HCT116 (cell line): ENCODE measurements at regions not wholly inside any gene's neighbourhood (a gene's known extent, or its start where the extent isn't known, plus 50 kb on each side); places are given as distances from the start of the nearest gene placed in this dataset.
A peak's percentile ranks its signal among the peaks of the same experiment; 100 is the strongest.

ENCODE experiments used
- ATAC-seq: fragments of 200-7000 bp; cut with Tn5 transposase; 2 replicates; pipeline ENCODE4 v1.9.1; 2020; ENCODE audit warnings: mild to moderate bottlenecking, moderate library complexity
- BruUV-seq: library from RNA; stranded (reverse); fragments of 400-500 nt; replicated peaks from 2 replicates; lab custom pipeline; 2021; lab: Mats Ljungman, UMichigan
- CTCF ChIA-PET: fragments of 300-600 bp; sonication (Branson Sonifier 250); formaldehyde crosslinking; loops from one replicate; lab custom pipeline; 2021; ENCODE audit warnings: antibody characterized with exemption; lab: Charles Lee
- POLR2A ChIA-PET: fragments of 300-600, 350-600 bp; sonication (Branson Sonifier 250); formaldehyde crosslinking; loops from one replicate; lab custom pipeline; 2021; ENCODE audit warnings: antibody characterized with exemption; lab: Charles Lee
- RAD21 ChIA-PET, 2 experiments: fragments of 300-600 bp; sonication (Branson Sonifier 250); formaldehyde crosslinking; loops; one replicate each; lab custom pipeline; 2023; ENCODE audit warnings: low total read pairs in 2 of 2; ENCODE audit not compliant: uncharacterized antibody in 2 of 2, unreplicated experiment in 2 of 2, low non-redundant PET in 1 of 2; lab: Charles Lee
- DNase-seq: peaks from one replicate; pipeline ENCODE4 v3.0.0-alpha.2; 2010; ENCODE audit warnings: low read depth, low spot score
- H2AFZ ChIP-seq: fragments of 200-600 bp; shearing (Covaris generic), sonication (generic); 2 replicates; pipeline ENCODE4 v1.6.1; 2017; ENCODE audit warnings: low read depth, mixed run types, mixed read lengths, antibody characterized with exemption, low read length; ENCODE audit not compliant: poor library complexity, severe bottlenecking
- H3K27ac ChIP-seq: 2 replicates; pipeline ENCODE4 v1.5.1; 2012; ENCODE audit warnings: low read depth, low read length
- H3K27me3 ChIP-seq: fragments of 200-600 bp; sonication (generic); 2 replicates; pipeline ENCODE4 v1.6.1; 2016; ENCODE audit warnings: mixed run types, low read length, mixed read lengths; ENCODE audit not compliant: insufficient read depth
- H3K36me3 ChIP-seq, 2 experiments: fragments of 200-500 bp in 1 of 2; fragments of 200-600 bp in 1 of 2; sonication (Bioruptor generic) in 1 of 2; sonication (generic) in 1 of 2; 2 replicates each; pipeline versions ENCODE4 v1.5.1 to v1.6.1; 2014 to 2016; ENCODE audit warnings: low read length in 2 of 2, inconsistent platforms in 1 of 2, mixed read lengths in 1 of 2, mixed run types in 1 of 2; ENCODE audit not compliant: insufficient read depth in 2 of 2, control insufficient read depth in 1 of 2
- H3K4me1 ChIP-seq, 2 experiments: fragments of 200-600 bp in 1 of 2; sonication (generic) in 1 of 2; 2 replicates each; pipeline versions ENCODE4 v1.5.1 to v1.6.1; 2012 to 2017; ENCODE audit warnings: low read length in 2 of 2, inconsistent platforms in 1 of 2, mild to moderate bottlenecking in 1 of 2, mixed read lengths in 1 of 2, mixed run types in 1 of 2, moderate library complexity in 1 of 2; ENCODE audit not compliant: insufficient read depth in 2 of 2, control insufficient read depth in 1 of 2
- H3K4me2 ChIP-seq: fragments of 200-600 bp; sonication (generic); 2 replicates; pipeline ENCODE4 v1.6.1; 2017; ENCODE audit warnings: mixed run types, low read length, mixed read lengths
- H3K4me3 ChIP-seq, 2 experiments: fragments of 200-600 bp in 1 of 2; sonication (generic) in 1 of 2; replicated peaks in 1 of 2; 2 replicates each; pipeline ENCODE4 v1.5.1; 2011 to 2016; ENCODE audit warnings: low read length in 2 of 2, control low read depth in 1 of 2, low read depth in 1 of 2, mild to moderate bottlenecking in 1 of 2, mixed read lengths in 1 of 2, mixed run types in 1 of 2
- H3K79me2 ChIP-seq: fragments of 200-600 bp; sonication (generic); 2 replicates; pipeline ENCODE4 v1.6.1; 2017; ENCODE audit warnings: mild to moderate bottlenecking, mixed run types, low read length, moderate library complexity, mixed read lengths; ENCODE audit not compliant: insufficient read depth
- H3K9ac ChIP-seq: fragments of 200-600 bp; sonication (generic); 2 replicates; pipeline ENCODE4 v1.6.1; 2016; ENCODE audit warnings: low read length, mixed read lengths
- H3K9me2 ChIP-seq: fragments of 200-600 bp; sonication (generic), shearing (Covaris generic); 2 replicates; pipeline ENCODE4 v1.6.1; 2017; ENCODE audit warnings: mixed run types, mild to moderate bottlenecking, moderate library complexity; ENCODE audit not compliant: insufficient read depth
- H3K9me3 ChIP-seq, 2 experiments: fragments of 200-500 bp in 1 of 2; fragments of 200-600 bp in 1 of 2; sonication (Bioruptor generic) in 1 of 2; sonication (generic) in 1 of 2; 2 replicates each; pipeline ENCODE4 v1.6.1; 2014 to 2017; ENCODE audit warnings: low read length in 2 of 2, mixed read lengths in 2 of 2, inconsistent platforms in 1 of 2, low read depth in 1 of 2, mild to moderate bottlenecking in 1 of 2, mixed run types in 1 of 2, moderate library complexity in 1 of 2; ENCODE audit not compliant: control insufficient read depth in 1 of 2, insufficient read depth in 1 of 2
- H4K20me1 ChIP-seq: fragments of 200-600 bp; sonication (generic), shearing (Covaris generic); 2 replicates; pipeline ENCODE4 v1.6.1; 2017; ENCODE audit warnings: mixed run types, mild to moderate bottlenecking, moderate library complexity; ENCODE audit not compliant: insufficient read depth
- ATF3 ChIP-seq: IDR thresholded peaks from 2 replicates; pipeline ENCODE4 v1.6.1; 2012
- CBX3 ChIP-seq: IDR thresholded peaks from 2 replicates; pipeline ENCODE4 v1.6.1; 2012; ENCODE audit warnings: low read depth
- EGR1 ChIP-seq: IDR thresholded peaks from 2 replicates; pipeline ENCODE4 v1.6.1; 2012; ENCODE audit warnings: low read depth
- ELF1 ChIP-seq: IDR thresholded peaks from 2 replicates; pipeline ENCODE4 v1.6.1; 2012; ENCODE audit warnings: low read depth, borderline replicate concordance
- EZH2 ChIP-seq: fragments of 200-600 bp; sonication (generic); IDR thresholded peaks from 2 replicates; pipeline ENCODE4 v1.6.1; 2017; ENCODE audit warnings: antibody characterized with exemption, mixed run types
- EZH2phosphoT487 ChIP-seq: fragments of 200-600 bp; IDR thresholded peaks from 2 replicates; pipeline ENCODE4 v1.6.1; 2018; ENCODE audit warnings: antibody characterized with exemption, borderline replicate concordance
- MAX ChIP-seq: IDR thresholded peaks from 2 replicates; pipeline ENCODE4 v1.6.1; 2012
- POLR2AphosphoS5 ChIP-seq: IDR thresholded peaks from 2 replicates; pipeline ENCODE4 v1.6.1; 2011; ENCODE audit warnings: mild to moderate bottlenecking, low read depth, low read length, moderate library complexity
- RAD21 ChIP-seq: IDR thresholded peaks from 2 replicates; pipeline ENCODE4 v1.6.1; 2012; ENCODE audit warnings: low read depth, mild to moderate bottlenecking
- SIN3A ChIP-seq: IDR thresholded peaks from 2 replicates; pipeline ENCODE4 v1.6.1; 2012; ENCODE audit warnings: low read depth
- SRF ChIP-seq: IDR thresholded peaks from 2 replicates; pipeline ENCODE4 v1.6.1; 2012; ENCODE audit warnings: low read depth
- YY1 ChIP-seq: IDR thresholded peaks from 2 replicates; pipeline ENCODE4 v1.6.1; 2011; ENCODE audit warnings: low read length, low read depth, moderate library complexity, mild to moderate bottlenecking; ENCODE audit not compliant: insufficient replicate concordance; ENCODE audit errors: extremely low read depth
- ZBTB33 ChIP-seq: IDR thresholded peaks from 2 replicates; pipeline ENCODE4 v1.6.1; 2011; ENCODE audit warnings: mild to moderate bottlenecking, low read length, moderate library complexity; ENCODE audit not compliant: insufficient replicate concordance; ENCODE audit errors: extremely low read depth
- ZFX ChIP-seq: fragments of 450-650 bp; IDR thresholded peaks from 2 replicates; pipeline ENCODE4 v1.6.1; 2017
- ZNF274 ChIP-seq: fragments of 200-500 bp; sonication (Bioruptor generic); IDR thresholded peaks from 2 replicates; pipeline ENCODE4 v1.6.1; 2014; ENCODE audit warnings: mild to moderate bottlenecking, low read depth, low read length, inconsistent platforms
- intact Hi-C: fragments of 100-400 bp; cut with micrococcal nuclease; formaldehyde crosslinking; loops from 2 replicates; pipeline ENCODE4 v1.10.0; 2022

GRCh38 chr1:80509965-80510522 lies 1290.7 kb upstream of the ADGRL2 start:
- ChIA-PET CTCF (no interaction called here), POLR2A (no interaction called here), RAD21 (no interaction called here)
- H3K36me3 ChIP-seq: no peaks in the 10 kb centered on the region
- H3K9me3 ChIP-seq: no peaks in the 10 kb centered on the region
- H3K4me3 ChIP-seq: no peak overlapping the region
- H3K9me2 ChIP-seq: no peaks in the 10 kb centered on the region
- DNase-seq (peak; percentile 0), ATAC-seq (peak; percentile 74; the same call in 1 of the 2 replicates)
- no peak overlapping the region for H3K27ac ChIP-seq
- peaks cover 0 to 10% of the 10 kb centered on the region in 2 experiments; a peak in 1 of 4 replicates for H3K4me1 ChIP-seq
- BruUV-seq: no TSS peak
- no peaks in the 10 kb centered on the region for H3K27me3 ChIP-seq
- H3K9ac ChIP-seq: no peak overlapping the region
- intact Hi-C loops: no loop called here
- H3K4me2 ChIP-seq: peak overlapping the region; percentile 5; the same call in 1 of the 2 replicates
- H2AFZ ChIP-seq: no peak overlapping the region
- H3K79me2 ChIP-seq: no peaks in the 10 kb centered on the region
- no peaks in the 10 kb centered on the region for H4K20me1 ChIP-seq
- TF ChIP-seq MAX (no peak), ELF1 (no peak), RAD21 (no peak), SRF (no peak), POLR2AphosphoS5 (no peak)

GRCh38 chr1:80506216-80506615 lies 1294.5 kb upstream of the ADGRL2 start:
- no peak for ATAC-seq
- no TSS peak for BruUV-seq
- TF ChIP-seq EGR1 (no peak), EZH2phosphoT487 (no peak), EZH2 (no peak), YY1 (no peak), CBX3 (no peak), ATF3 (no peak), ZBTB33 (no peak), SIN3A (no peak), RAD21 (no peak), ZNF274 (no peak), POLR2AphosphoS5 (no peak), SRF (no peak), ELF1 (no peak), MAX (no peak), ZFX (no peak)

More at GRCh38 chr1:80506216-80506615, 1294.5 kb upstream of the ADGRL2 start:
- peaks cover 0 to 10% of the 10 kb centered on the region in 2 experiments; a peak in 1 of 4 replicates for H3K4me1 ChIP-seq
- no peaks in the 10 kb centered on the region for H3K36me3 ChIP-seq
- RAD21 ChIA-PET: no interaction called here
- no peak overlapping the region for H3K4me3 ChIP-seq
- no peaks in the 10 kb centered on the region for H3K9me2 ChIP-seq
- CTCF ChIA-PET: no interaction called here
- intact Hi-C loops: no loop called here
- H4K20me1 ChIP-seq: no peaks in the 10 kb centered on the region
- no peak overlapping the region for H3K4me2 ChIP-seq
- no peak overlapping the region for H3K9ac ChIP-seq
- H3K27me3 ChIP-seq: no peaks in the 10 kb centered on the region
- H2AFZ ChIP-seq: no peak overlapping the region
- H3K9me3 ChIP-seq: no peaks in the 10 kb centered on the region
- DNase-seq: no peak
- no peaks in the 10 kb centered on the region for H3K79me2 ChIP-seq
- POLR2A ChIA-PET: no interaction called here
- no peak overlapping the region for H3K27ac ChIP-seq
